ENCODE measurements at regions not wholly inside any gene's neighbourhood (a gene's known extent, or its start where the extent isn't known, plus 50 kb on each side); places are given as distances from the start of the nearest gene placed in this dataset.

GRCh38 chr14:32006263-32007110 lies 70.6 kb upstream of the ARHGAP5 start:
- DNase-seq, result no peak

DNA sequence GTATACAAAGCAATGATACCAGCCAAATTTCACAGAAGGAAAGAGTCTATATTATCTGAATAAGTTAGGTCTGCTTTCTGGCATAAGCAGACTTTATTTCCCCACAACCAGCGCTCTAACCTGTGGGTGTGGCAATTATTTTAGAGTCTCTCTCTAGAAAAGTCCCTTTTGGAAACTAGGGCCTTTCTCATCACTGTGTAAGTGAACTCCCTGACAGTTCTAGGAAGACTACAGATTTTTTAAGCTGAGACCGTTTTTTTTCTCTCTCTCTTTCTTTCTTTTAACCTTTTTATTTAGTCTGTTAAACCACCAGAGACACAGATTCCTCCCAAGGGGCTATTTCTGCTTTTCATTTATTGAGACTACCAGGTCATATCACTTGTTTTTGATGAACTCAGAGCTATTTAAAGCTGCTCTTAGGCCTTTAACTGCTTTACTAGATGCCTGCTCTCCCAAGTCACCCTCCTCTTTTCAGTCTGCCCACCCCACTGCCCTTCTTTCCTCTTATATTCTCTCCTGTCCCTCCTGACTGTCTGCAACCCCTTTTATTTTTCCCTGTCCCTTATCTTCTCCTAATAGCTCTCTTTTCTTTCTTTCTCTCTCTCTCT lies 69.2 kb upstream of the ARHGAP5 start:
- no peak for DNase-seq

DNA sequence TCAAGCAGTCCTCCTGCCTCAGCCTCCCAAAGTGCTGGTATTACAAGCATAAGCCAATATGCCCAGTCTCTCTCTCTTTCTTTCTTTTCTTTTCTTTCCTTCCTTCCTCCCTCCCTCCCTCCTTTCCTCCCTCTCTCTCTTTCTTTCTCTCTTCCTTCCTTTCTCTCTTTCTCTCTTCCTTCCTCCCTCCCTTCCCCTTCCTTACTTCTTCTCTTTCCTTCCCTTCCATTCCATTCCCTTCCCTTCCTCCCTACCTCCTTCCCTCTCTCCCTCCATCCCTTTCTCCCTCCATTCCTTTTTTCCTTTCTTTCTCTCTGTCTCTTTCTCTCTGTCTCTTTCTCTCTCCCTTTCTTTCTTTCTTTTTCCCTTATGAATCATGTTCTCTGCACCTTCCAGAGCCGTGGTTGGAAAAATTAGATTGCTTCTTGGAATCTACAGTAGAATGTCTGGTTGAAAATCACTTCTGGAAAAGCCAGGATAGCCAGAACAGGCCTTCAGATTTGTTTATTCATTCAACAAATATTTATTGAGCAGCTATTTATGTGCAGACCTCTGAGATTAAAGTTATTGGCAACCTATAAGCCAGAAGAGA lies 68.4 kb upstream of the ARHGAP5 start:
- no peak for DNase-seq

GRCh38 chr14:32009221-32009975 lies 67.7 kb upstream of the ARHGAP5 start:
- no peak for DNase-seq

- no peak for DNase-seq
These were observed 67.0 kb upstream of the ARHGAP5 start for GRCh38 chr14:32009976-32010581.

DNA sequence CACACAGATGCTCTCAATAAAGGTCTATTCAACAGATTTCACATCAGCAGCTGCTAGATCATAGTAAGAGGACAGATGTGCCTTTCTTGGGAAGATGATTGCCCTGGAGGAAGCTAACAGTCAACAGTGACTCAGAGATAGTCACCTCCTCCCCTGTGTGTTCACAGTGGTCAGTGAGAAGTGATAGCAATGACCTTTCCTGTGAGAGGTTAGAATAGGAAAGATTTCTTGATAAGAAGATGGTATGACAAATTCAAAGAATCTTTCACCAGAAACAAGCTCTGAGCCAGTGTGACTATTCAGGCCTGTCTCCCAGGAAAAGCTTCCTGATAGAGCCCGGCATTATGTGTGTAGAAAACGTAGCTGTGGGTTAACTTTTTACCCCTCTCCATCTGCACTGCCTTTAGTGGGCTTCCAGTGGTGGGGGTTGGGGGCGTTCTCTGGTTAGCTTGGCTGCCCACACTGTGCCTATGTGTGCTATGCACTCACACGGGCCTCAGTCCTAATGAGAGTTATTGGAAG lies 66.4 kb upstream of the ARHGAP5 start:
- no peak for DNase-seq

- DNase-seq, result no peak
These were observed 65.9 kb upstream of the ARHGAP5 start for GRCh38 chr14:32011225-32011624.

GRCh38 chr14:32012062-32012461 lies 65.0 kb upstream of the ARHGAP5 start:
- no peak for DNase-seq

GRCh38 chr14:32012571-32012970 lies 64.5 kb upstream of the ARHGAP5 start:
- no peak for DNase-seq

GRCh38 chr14:32013083-32013482 lies 64.0 kb upstream of the ARHGAP5 start:
- no peak for DNase-seq

- no peak for DNase-seq
These were observed 63.0 kb upstream of the ARHGAP5 start for GRCh38 chr14:32014057-32014456.

GRCh38 chr14:32014498-32014897 lies 62.6 kb upstream of the ARHGAP5 start:
- DNase-seq, result no peak

GRCh38 chr14:32015166-32015565 lies 61.9 kb upstream of the ARHGAP5 start:
- no peak for DNase-seq

DNA sequence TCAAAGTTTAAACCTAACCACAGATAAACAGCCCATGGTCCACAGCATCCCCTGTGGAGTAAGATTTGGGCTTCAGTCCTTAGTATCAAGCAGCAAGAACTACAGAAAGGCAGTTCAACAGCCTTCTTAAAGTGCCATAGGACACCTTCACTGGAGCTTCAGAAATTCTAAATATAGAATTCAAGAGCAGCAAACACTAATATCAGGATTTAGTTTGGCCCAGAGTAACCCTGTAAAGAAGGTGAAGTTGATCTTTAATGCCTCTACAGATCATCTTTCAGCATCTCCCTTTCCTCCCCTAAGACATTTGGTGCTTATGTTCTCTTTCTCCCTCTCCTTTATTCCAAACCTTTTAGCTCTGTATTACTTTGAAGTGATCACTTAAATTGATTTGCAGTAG lies 59.5 kb upstream of the ARHGAP5 start:
- no peak for DNase-seq

DNA sequence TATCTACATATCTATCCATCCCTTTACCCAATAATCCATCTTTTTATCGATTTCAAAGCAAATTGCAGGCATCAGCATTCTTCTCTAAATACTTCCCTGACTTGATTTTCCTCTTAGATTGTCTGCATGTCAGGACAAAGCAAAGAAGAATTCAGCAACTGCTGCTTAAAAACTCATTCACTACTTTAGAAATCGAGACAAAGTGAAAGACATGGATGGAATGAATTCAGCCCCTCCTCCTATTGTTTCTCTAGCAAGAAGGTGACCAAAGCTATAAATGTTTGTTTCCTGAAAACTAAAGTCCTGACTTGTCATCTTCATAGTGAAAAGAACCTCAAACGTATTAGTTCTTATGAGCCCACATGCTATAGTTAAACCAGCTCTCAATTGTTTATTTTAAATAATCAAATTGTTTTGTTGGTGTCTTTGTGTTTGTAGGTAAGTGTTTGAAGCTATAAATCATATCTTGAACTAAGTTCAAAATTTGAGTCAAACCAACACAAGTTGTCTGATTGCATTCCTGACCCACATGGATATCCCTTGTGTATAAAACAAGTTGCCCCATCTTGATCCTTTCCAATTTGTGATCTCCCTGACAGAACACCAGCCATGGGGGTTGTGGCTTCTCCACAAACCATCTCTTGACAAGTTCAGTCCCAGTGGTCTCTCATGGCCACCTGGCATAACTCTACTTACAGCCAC lies 58.6 kb upstream of the ARHGAP5 start:
- no peak for DNase-seq

- no peak for DNase-seq
These were observed 57.8 kb upstream of the ARHGAP5 start for GRCh38 chr14:32019276-32019675.

GRCh38 chr14:32020882-32021281 lies 56.2 kb upstream of the ARHGAP5 start:
- DNase-seq, result no peak

DNA sequence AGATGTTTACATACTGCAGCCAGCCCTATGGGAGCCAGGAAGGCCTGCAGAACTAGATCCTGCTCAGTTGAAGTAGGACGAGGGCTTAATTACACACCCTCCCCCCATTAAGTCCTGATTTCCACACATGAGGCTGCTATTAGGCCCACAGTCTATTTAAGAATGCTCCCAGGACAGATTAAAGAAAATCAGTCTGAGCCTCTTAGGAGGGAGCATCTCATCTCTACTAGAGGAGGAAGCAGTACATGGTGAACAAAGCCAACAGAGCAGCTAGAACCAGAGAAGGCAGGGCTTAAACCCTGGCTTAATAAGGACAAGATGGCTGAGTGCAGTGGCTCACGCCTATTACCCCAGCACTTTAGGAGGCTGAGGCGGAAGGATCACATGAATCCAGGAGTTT lies 55.8 kb upstream of the ARHGAP5 start:
- no peak for DNase-seq

DNA sequence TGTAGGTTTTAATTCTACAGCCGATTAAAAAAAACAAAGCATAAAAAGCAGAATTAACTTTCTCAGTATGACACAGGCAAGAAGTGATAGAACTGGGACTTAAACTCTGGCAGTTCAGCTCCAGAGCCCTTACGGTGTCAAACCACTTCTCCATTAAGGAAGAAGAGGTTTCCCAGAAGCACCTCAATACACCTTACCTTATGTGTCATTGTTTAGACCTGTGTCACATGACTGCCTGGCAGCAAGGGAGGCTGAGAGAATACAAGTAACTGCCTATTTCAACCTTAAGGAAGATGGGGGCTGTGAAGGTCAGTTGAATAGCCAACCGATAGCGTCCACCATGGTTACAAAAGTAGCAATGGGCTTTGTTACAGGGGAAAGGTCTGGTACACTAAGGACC lies 54.6 kb upstream of the ARHGAP5 start:
- no peak for DNase-seq

DNA sequence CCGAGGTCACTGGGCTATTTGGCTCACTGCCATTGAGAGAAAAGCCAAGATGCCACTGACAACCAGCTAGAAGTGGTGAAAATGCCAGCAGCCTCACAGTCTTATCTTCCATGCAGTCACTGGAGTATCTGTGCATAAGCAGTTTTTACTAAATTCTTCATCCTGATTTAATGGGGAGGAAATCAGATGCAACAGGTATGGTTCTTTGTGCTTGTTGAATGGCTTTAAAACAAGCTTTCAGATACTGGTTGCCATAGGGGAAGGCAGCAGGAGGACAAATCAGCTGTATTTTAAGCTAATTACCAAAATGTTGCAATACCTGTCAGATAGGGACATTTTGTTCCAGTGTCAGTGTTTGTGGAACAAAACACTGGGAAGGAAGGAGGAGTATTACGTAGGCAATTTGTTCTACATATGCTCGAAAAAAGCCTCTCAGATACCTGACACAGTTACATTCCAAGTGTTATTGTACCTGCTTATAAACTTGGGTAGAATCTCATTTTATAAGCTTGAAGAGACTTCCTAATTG lies 54.1 kb upstream of the ARHGAP5 start:
- no peak for DNase-seq

DNA sequence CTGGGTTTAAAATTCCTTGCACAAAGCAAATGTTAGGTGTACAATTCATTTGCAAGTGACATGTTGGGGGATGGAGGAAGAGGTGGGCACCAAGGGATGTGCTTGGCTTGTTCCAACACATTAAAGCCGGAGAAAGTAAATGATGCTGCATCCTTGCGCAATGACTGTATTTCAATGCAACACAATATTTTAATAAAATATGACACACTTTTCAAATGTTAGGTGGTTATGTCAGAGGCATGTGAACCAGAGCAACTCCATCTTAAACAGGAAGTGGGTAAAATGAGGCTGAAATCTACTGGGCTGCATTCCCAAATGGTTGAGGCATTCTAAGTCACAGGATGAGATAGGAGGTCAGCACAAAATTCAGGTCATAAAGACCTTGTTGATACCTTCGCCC lies 53.6 kb upstream of the ARHGAP5 start:
- no peak for DNase-seq

Measured in activated gamma-delta T cell treated with Interleukin-2 at 50 U/mL for 16 hours (primary cell).